ENCODE measurements at regions not wholly inside any gene's neighbourhood (a gene's known extent, or its start where the extent isn't known, plus 50 kb on each side); places are given as distances from the start of the nearest gene placed in this dataset.

GRCh38 chr12:111129149-111129767, 208.9 kb upstream of the MYL2 start (continued):
- TF ChIP-seq IRF3 (IDR thresholded peaks at IDR 0.05): no peak
- no peak for TF ChIP-seq IRF5 (IDR thresholded peaks at IDR 0.05; ENCODE audit: borderline replicate concordance)
- TF ChIP-seq ZNF24 (IDR thresholded peaks at IDR 0.05): no peak

DNA sequence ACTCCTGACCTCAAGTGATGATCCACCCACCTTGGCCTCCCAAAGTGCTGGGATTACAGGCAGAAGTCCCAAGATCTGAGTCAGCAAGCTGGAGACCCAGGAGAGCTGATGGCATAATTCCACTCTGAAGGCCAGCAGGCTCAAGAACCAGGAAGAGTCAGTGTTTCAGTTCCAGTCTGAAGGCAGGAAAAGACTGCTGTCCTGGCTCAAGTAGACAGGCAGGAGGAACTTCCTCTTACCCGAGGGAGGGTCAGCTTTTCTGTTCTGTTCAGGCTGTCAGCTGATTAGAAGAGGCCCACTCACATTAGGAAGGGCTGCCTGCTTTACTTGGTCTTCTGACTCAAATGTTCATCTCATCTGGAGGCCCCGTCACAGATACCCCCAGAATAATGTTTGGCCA, 206.0 kb upstream of the MYL2 start:
- H3K79me2 ChIP-seq (ENCODE audit: control insufficient read depth, insufficient read depth, low read length): no peaks in the 10 kb centered on the region
- FAIRE-seq: no peak
- no peak for DNase-seq (ENCODE audit: low read depth, low spot score)
- no peaks in the 10 kb centered on the region for H3K9me3 ChIP-seq (replicated peaks; ENCODE audit: control insufficient read depth, insufficient read depth, low read length)
- ChIA-PET CTCF (no interaction called here), RAD21 (ENCODE audit: unreplicated experiment) (no interaction called here), POLR2A (no interaction called here), SMC1A (ENCODE audit: uncharacterized antibody, unreplicated experiment) (no interaction called here)
- H3K27me3 ChIP-seq (replicated peaks in 1 of 2; ENCODE audit: control insufficient read depth in 2 of 2, insufficient read depth in 2 of 2, low read length in 1 of 2): no peaks in the 10 kb centered on the region; a peak in 1 of 4 replicates
- in situ Hi-C loops (cut with MboI) (no loop called here), intact Hi-C loops (cut with micrococcal nuclease; ENCODE audit: unreplicated experiment) (no loop called here)
- H2AFZ ChIP-seq (ENCODE audit: control insufficient read depth, low read depth, low read length): no peak overlapping the region
- H3K9ac ChIP-seq (ENCODE audit: control insufficient read depth, insufficient read depth, low read length): no peak overlapping the region
- no peak for ATAC-seq
- TF ChIP-seq CBFB (IDR thresholded peaks at IDR 0.05; ENCODE audit: low read depth) (no peak), CREB1 (IDR thresholded peaks at IDR 0.05; ENCODE audit: low read depth) (no peak), HDAC2 (IDR thresholded peaks at IDR 0.05) (no peak), HDGF (IDR thresholded peaks at IDR 0.05) (no peak), STAT1 (conservative IDR thresholded peaks at IDR 0.05) (no peak), TARDBP (IDR thresholded peaks at IDR 0.05; ENCODE audit: borderline replicate concordance) (no peak), FOXK2 (IDR thresholded peaks at IDR 0.05) (no peak), FOXM1 (IDR thresholded peaks at IDR 0.05; ENCODE audit: low read depth, low read length) (no peak), SUZ12 (IDR thresholded peaks at IDR 0.05; ENCODE audit: unreplicated experiment) (no peak), STAT3 (IDR thresholded peaks at IDR 0.05; ENCODE audit: low read depth, low read length) (no peak), SMAD5 (IDR thresholded peaks at IDR 0.05; ENCODE audit: low read depth) (no peak), MEF2A (IDR thresholded peaks at IDR 0.05; ENCODE audit: insufficient read depth, low read depth, low read length) (no peak), RBBP5 (conservative IDR thresholded peaks at IDR 0.05) (no peak), BCL3 (IDR thresholded peaks at IDR 0.05; ENCODE audit: borderline replicate concordance, insufficient read depth, low read depth, low read length, poor library complexity, severe bottlenecking) (no peak), RFX5 (IDR thresholded peaks at IDR 0.05; ENCODE audit: low read depth, low read length) (no peak), ATF7 (IDR thresholded peaks at IDR 0.05; ENCODE audit: low read depth) (no peak), RUNX3 (IDR thresholded peaks at IDR 0.05; ENCODE audit: low read length) (no peak)
- WGBS (ENCODE audit: insufficient coverage, insufficient replicate concordance, low lambda C conversion rate, missing lambda C conversion rate): 46% methylated on average over 2 of the region's 2 CpGs
- no peak overlapping the region for H3K27ac ChIP-seq (ENCODE audit: control insufficient read depth, insufficient read depth)
- no peak overlapping the region for H3K4me2 ChIP-seq (ENCODE audit: control insufficient read depth, insufficient read depth)
- no peaks in the 10 kb centered on the region for H4K20me1 ChIP-seq (ENCODE audit: control insufficient read depth, insufficient read depth)
- no peak overlapping the region for H3K4me3 ChIP-seq
- no peaks in the 10 kb centered on the region for H3K4me1 ChIP-seq (ENCODE audit: control insufficient read depth, insufficient read depth, low read length)
- no peaks in the 10 kb centered on the region for H3K36me3 ChIP-seq (ENCODE audit: control insufficient read depth in 2 of 2, insufficient read depth in 2 of 2, low read length in 1 of 2)
- no TSS peak for BruUV-seq (replicated peaks)
